T-helper 1 cell (primary cell): ENCODE measurements at regions not wholly inside any gene's neighbourhood (a gene's known extent, or its start where the extent isn't known, plus 50 kb on each side); places are given as distances from the start of the nearest gene placed in this dataset.

Experiments
- DNase-seq, 5 donors: peaks; one replicate each; pipeline ENCODE4 v3.0.0-alpha.2; 2012 to 2020

DNA sequence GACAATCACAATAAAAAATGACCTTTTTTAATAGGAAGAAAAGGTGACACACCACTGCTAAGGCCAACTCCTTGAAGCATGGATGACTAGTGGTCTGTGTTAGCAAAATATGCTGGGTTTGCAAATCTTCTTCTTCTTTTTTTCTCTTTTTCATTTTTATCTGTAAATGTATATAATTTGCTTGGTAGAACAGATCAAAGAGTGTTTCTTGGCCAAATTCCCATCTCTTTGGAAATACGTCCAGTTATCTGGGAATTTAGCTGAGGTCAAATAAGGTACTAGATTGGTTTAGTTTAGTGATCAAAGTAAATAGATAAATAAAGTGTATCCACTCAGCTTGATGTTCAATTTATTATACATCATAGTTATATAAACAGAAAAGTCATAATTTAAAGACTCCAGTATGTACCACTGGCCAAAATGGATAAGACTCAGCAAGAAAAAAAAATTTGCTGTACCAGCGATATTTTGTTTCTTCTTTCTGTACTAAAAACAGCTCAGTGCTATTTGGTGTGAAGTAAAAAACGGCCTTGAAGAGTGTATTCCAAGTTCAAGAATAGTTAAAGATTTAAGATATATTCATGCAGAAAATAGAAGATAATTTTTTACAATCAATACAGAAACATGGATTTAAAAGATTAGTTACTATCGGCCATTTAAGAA lies 738.6 kb upstream of the PIK3C3 start:
- no peak for DNase-seq

DNA sequence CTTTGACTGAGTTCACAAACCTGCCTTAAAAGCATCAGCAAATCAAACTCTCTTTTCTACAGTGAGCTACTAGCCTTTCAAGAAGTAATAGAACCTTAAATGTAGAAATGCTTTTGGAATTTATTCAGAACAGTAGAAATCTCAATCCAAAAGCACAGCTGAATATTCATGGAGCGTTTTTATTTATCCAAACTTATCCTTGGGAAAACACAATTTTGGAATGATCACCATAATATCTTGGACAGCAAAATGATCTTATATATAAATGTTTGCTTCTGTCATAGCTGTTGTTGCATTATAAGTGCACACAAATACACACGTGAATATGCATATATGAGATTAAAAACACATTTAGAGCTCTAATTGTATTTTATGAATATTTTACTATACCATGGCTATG lies 747.3 kb upstream of the PIK3C3 start:
- no peak for DNase-seq

DNA sequence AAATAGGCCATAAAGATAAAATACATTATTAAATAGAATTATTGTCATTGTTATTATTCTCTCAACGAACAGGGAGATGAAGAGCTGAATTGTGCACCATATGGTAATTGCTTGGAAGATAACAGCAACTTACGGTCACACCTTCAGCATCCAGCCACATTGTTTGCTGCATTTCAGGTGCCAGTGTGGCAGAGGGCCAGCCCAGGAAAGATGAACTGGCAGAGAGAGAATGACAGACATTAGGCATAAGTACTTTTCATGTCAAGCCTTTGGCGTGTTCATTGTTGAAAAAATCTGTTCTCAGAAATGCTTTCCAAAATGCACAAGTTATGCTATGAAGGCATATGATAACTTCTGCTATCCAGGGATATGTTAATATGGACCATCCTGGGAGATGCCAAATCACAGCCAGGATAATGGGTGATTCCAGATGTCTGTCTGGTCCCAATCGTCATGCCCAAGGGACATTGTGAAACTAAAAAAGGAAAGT lies 748.6 kb upstream of the PIK3C3 start:
- no peak for DNase-seq

DNA sequence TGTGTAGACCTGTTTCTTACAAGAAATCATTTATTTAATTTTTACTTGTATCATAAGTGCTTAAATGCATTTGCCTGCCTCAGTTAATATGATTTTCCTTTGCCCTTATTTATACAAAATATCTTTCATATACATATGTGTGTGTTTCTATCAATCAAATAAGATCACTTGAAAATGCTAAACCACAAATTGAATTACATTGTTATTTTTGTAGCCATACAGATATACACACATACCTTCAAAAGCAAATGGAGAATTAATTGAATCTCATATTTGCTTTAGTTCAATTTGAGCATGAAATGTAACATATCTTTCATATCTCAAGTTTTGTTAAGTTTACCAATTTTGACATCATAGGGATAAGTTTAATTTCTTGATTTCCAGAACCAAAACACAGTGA lies 755.8 kb upstream of the PIK3C3 start:
- no peak for DNase-seq

DNA sequence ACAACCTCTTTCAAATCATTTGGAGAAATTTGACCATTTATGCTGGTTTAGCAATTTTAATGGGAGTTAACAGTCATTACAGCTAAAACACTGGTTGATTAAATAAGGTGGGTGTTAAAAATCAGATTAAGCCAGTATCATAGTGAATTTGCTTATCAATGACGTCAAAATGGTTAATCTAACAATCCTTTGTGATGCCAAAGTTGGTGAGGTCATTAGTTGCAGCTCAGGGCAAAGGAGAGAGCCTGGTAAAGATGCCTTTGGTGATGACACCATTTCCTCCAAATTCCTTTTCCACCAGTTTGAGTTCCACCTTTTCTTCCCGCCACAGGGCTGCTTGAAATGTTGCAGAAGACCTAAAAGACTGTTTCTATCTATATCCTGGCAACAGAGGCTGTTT lies 757.1 kb upstream of the PIK3C3 start:
- no peak for DNase-seq

DNA sequence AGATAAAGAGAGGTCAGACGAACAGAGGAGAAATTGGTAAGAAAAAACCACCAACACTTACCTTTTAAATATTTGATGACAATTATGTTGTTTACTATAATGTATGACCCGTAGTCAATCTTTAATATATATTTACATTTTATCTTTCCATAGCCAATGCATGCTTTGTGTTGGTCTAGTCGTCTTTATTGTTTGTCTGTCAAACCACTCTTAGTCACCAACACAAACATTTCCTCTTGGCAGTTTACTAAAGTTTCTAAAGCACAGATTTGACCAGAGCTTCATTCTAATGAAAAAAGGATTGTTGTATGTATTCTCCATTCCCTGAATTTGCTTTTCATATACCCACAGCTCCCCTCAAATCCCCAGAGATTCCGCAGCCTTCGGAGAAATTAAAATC lies 784.7 kb upstream of the PIK3C3 start:
- DNase-seq: no peak

DNA sequence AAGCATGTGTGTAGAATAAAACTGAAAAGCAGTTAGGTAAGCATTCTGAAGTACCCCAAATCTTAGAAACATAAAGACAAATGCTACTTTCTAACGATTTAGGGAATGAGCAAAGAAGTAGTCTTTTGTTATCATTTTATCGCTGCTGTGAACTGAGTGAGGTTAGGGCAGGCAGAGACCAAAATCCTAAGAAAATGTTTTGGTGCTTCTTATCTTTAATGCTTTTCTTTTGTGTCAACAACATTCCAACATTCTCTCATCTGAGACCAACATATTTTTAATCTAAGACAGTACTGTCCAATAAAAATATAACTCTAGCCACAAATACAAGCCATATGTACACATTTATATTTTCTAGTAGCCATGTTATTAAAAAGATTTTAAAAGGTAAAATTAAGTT lies 789.4 kb upstream of the PIK3C3 start:
- DNase-seq: no peak

DNA sequence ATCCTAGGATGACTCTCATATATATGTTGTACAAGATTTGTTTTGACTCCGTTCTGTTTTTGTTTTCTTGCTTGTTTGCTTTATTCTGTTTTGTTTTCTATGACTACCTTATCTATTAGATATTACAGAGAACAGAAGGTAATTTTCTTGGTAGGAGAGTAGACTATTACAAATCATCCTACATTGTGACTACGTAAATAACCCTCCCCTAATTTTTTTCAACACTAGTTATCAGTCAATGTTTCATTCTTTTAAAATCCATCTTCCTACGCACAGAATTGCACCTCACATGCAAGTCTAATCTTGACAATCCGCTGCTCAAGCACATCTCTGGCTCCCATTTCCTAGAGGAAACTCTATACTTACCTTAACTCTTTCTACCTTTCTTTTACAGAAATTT lies 792.3 kb upstream of the PIK3C3 start:
- no peak for DNase-seq

DNA sequence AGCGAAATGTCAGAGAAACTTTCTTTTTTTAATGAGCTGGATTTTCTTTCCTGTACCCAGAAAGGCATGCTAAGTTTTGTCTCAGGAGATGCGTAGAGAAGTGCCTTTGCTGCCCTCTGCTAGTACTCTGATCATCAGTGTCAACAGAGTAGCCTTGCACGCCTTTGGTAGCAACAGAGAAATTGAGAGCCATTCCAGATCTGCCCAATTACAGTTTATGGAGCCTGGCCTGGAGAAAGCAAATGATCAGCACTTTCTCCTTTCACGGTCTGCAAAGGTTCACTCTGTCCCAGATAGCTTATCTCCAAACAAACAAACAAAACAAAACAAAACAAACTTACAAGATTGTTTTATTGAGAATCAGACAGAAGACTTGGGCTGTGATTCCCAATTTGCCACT lies 792.8 kb upstream of the PIK3C3 start:
- no peak for DNase-seq

DNA sequence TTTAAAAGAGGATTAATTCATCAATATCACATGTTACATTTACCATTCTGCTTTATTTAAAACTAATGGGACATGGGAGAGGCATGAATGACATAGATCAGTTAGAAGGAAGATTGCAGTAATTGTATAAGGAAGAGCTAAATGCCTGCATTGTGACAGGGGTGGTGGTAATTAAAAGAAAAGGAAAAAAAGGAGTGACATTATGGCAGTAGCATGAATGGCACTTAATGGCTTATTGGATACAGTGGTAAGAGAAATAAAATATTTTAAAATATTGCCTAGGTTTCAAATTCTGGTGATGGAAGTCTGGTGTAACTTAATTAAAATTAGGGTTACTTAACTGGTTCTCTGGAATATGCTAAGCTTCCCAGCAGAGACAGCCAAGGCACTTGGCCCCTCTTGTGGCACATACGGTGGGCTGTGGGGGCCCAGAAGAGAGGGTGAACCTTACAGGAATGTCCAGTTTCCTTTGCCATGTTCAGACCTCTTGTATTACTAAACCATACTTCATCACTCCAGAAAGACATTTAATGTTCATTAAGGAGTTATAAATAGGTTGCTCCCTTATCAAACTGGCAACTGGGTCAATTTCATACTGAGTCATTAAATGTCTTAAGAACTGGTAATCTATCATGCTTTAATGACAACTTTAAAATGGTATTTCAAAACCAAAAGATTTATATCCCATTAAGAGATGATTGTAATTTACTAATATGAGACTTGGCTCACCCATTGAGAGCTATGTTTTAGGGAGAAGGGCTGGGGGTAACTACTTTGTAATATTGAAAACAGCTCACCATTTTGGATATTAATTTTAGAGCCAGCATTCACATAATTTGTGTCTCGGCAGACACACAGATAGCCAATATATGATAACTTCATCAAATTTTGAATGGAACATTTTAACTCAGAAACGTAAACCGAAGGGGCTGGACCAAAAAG lies 798.9 kb upstream of the PIK3C3 start:
- DNase-seq: no peak

DNA sequence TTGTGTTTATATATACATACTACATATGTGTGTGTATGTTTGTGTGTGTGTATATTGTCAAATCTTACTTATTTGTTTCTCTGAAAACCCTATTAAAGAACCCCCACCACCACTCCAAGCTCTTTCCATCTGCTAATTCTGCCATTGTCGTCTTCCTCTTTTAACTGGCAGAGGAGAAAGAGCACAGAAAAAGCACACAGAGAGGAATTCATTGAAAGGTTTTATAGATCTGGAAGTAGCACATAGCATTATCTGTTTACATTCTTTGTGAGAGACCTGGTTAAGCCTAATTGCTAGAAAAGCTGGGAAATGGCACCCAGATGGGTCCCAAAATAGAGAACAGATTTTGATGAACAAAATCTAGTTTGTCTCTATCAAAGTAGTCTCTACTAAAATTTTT lies 800.0 kb upstream of the PIK3C3 start:
- no peak for DNase-seq

DNA sequence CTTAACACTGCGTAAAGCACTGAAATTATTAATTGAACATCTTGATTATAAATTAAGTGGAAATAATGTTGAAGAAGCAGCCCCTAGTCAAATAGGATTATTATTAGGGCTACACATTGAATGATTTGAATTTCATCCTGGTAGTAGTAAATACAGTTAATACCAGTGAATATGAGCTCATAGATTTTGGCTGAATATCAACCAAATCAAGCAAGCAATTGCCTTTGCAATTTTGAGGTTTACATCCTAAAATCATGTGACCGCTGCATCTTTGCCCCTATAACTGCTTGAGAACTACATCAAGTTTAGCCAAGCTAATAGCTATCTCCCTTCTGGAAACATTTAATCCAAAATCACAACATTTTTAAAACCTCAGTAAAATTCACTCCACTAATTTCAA lies 801.2 kb upstream of the PIK3C3 start:
- DNase-seq: no peak

DNA sequence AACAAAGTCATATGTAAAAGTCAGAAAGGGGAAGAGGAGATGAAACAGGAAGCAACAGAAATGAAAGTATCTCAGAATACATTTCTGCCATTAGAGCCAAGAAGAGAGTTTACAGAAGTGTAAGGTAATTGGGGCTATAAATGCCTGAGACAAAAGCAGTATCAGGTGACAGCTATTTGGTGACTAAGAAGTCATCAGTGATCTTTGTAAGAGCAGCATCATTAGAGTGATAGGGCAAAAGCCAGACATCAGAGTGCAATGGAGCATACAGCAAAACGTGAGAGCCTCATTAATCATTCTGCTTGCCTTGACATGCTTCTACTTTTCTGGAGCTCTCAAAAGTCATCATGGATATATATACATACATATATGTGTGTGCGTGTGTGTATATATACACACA lies 804.7 kb upstream of the PIK3C3 start:
- no peak for DNase-seq

DNA sequence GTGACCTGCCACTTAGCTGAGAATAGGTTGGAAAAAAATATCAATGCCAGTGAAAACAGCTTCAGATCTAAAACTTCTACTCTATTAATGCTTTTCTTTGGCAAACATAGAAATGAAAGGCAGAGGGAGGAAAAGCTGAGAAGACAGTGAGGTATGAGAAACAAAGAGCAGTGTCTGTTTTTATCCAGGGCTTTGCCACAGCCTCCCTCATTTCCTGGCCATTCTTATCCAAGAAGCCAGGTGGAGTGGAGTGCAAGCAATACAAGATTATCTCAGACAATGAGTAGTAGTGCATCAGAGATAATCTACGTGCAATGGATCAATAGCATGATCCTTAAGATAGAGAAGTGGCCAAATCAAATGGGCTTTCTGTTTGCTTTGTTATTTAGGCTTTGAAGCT lies 808.7 kb upstream of the PIK3C3 start:
- no peak for DNase-seq

DNA sequence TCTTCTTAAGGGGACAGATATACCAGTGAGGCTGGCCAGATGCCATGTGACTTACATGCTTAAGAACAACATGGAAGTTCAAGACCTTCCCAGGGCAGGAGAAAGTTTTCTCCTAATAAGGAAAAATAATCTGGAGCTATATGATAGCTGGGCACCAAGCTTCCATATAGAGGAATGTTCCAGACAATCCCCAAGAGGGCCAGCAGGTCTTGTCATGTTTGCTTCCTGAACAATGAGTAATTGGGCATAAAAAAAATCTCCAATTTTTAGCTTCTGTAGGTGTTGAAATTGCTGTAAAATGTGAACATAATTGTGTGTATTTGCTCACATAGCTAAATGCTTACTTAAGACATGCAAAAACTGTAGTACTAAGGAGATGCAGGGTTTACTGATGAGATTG lies 809.5 kb upstream of the PIK3C3 start:
- no peak for DNase-seq

DNA sequence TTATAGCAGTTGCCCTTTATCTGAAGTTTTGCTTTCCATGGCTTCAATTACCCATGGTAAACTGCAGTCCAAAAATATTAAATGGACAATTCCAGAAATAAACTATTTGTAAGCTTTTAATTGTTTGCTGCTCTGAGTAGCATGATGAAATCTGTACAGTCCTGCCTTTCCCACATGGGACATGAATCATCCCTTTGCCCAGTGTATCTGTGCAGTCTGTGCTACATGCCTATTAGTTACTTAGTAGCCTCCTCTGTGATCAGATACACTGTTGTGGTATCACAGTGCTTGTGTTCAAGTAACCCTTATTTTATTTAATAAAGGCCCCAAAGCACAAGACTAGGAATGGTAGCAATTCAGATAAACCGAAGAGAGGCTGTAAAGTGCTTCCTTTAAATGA lies 810.6 kb upstream of the PIK3C3 start:
- no peak for DNase-seq

DNA sequence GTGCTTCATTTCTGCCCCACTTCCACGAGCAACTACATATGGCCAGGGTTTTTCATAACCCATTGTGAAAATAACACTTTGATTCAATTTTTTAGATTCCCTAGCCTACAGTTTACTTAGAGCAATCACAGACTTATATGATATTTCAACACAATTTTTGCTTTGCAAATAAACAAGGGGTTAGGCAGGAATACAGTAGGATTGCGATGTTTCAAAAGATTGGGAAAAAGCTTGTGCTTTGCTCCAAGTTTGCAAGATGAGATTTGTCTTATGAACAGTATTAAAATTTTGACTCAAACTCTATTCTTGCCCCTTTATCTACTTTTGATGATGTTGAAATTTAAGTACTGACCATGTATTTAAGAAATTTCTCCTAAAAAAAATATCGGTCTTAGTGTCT lies 814.5 kb upstream of the PIK3C3 start:
- DNase-seq: no peak

DNA sequence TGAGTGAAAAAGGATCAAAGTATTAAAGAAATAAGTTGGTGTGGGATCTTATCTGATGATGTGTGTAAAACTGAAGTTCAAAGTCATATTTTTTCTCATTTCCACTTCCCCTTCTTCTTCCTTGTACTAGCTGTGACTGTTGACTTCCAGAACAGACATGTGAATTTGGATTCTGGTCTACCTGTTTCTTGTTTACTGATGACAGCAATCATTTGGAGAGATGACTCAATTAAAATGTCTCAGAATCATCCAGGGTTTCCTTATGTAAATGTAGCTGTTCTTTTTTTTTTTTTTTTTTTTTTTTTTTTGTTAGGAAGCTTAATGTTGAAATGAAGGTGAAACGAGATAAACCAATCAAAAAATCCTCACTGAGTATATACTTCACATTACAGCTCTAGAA lies 819.9 kb upstream of the PIK3C3 start:
- no peak for DNase-seq

DNA sequence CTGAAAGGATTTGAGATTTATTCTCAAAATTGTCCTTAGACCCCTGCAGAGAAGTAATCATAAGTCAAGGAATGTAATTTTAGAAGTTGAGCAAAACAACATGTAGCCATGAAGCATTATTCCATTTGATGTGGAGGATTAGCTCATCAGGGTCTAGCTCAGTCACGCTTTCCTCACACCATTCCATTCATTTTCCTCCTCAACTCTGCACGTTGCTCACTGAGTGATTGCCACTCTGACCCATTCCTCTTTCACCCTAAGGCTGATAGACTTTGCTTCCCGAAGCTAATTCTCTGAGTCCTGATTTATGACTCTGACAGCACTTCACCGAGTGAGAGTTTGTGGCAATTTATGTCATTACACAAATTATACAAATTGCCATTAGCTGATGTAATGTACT lies 820.6 kb upstream of the PIK3C3 start:
- no peak for DNase-seq

DNA sequence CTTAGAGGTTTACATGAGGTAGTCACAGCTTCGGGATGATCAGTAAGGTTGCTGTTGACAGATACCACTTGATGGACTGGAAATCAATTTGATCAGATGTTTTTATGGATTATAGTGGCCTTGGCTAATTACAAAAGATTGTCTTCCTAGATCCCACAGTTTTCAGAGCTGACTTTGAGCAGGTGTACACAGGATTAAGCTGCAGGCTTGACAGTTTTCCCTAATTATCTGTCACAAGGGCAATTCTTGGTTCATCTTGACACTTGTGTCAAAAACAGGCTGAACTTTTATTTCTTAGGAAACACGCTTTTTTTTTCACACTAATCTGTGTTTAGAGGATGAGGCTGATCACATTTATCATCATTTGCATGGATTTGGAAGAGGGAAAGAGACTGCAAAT lies 824.0 kb upstream of the PIK3C3 start:
- DNase-seq: no peak

DNA sequence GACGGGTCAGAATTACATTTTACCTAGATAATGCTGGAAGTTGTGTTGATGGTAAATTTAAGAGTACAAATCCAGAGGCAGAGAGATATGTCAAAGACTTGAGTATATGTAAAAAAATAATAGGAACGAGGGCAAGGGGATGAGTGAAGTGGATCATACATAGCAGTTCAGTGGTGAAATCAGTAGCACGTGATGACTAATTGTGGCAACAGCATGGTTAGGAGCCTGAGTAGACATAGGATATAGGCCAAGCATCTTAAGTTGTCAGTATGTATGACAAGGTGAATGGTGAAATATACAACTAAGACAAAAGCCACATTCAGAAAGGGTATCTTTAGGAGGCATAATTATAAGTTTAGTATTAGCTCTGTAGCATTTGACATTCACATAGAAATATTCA lies 826.5 kb upstream of the PIK3C3 start:
- DNase-seq: no peak

DNA sequence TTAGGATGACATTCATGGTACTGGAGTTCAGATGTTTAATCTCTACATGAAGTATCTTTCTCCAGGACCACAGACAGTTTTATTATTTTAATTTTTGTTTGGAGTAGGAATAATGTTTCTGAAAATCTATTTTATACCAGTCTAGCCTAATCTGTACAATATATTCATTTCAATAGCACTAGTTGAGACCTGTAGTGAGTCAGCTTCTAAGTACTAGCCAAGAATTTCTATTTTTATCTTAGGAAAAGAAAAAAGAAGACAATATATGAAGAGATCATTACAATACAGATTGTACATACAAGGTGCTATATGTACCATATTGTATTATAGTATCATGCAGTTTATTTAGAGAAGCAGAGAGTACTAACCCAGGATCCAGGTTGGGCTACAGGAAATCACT lies 826.9 kb upstream of the PIK3C3 start:
- no peak for DNase-seq

DNA sequence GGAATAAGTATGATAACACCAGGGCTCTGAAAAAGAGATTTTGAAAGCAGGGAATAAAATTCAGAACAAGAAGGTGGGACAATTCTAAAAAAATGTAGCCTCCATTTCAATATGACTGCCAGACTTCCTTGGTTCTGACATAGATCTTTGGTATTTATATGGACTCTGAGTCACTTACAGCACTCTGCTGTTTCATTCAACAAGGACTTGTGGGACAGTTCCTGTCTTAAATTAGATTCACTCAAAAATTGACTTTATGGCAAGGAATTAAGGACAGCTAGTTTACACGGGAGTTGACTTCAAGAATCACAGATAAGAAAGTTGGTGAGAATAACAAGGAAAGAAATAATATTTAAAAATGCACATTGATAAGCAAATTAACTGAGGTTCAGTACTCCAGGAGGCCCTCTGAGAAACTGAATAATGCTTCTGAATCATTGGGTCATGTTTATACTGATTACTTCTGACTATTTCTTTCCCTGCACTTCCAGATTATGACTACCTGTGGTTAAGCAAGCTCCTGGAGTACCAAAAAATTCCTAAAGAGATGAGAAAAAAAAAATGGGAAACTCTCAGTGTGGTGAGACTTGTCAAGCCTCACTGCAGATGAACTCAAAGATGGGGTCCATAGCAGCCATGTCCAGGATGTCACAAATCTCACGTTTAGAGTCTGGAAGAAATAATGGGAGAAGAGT lies 828.3 kb upstream of the PIK3C3 start:
- DNase-seq: no peak
